Hepatic stellate cell (primary cell): ENCODE measurements at regions not wholly inside any gene's neighbourhood (a gene's known extent, or its start where the extent isn't known, plus 50 kb on each side); places are given as distances from the start of the nearest gene placed in this dataset.

ENCODE experiments used
- DNase-seq: peaks from one replicate; pipeline ENCODE4 v3.0.0; 2011; ENCODE audit warnings: low spot score

DNA sequence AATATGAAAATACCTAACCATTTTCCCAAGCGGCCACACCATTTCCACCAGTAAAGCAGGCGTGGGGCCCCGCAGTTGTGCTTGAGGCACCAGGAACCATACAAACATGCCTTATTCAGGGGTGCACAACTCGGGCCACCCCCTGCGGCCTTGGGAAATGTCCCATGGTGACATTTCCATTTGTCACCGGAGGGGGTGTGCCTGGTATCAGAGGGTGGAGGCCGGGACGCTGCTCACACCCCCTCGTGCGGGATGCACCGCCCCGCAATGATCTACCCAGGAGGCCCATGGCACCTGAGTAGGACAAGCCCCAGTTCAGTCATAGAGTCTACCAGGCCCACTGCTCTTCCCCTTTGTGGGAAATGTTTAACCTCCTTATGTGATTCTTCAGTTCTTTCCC lies 218.8 kb downstream of the TEX29 start:
- no peak for DNase-seq

DNA sequence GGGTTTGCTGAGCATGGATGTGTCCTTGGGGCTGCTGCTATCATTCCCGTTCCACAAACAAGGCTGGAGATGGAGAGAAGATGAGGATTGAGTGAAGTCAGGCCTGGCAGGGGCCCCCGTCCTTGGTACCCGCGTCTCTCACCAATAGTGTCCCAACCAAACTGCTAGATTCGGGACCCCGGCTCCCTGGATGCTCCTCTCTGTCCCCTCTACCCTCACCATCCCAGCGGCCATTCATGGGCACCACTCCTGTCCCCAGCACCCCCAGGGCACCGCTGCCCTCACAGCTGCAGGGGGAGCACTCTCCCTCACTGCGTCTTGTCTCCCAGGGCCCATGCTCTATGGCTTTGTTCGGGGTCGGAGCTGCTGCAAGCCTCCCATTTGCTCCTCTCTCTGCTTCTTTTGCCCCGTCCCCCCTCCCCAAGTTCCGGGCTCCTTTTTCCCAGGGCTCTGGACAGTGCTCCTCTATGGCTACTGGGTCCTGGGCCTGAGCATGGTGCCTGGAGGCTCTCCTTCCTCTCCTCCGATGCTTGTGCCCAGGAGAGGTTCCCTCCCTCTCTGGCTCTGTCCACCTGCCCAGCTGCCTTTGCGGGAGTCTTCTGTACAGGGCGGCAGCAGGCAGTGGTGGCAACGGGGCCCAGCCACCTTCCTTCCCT lies 219.5 kb downstream of the TEX29 start:
- DNase-seq: no peak

DNA sequence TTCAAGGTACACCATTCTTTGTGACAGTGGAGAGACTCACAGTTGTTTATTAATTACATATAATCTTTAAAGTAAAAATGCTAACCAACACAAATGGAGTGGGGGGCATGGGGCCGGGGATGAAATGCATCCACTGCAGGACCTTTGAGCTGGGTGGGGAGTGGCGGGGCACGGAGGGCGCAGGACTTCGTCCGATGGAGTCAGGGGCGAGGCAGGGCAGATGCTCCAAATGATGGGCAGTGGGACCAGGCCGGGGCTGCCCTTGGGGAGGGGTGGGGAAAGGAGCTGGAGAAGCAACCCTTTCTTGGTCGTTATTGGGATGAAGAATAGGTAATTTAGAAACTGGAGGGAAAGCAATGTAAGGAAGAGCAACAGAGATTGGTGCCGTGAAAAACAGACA lies 220.0 kb downstream of the TEX29 start:
- no peak for DNase-seq

DNA sequence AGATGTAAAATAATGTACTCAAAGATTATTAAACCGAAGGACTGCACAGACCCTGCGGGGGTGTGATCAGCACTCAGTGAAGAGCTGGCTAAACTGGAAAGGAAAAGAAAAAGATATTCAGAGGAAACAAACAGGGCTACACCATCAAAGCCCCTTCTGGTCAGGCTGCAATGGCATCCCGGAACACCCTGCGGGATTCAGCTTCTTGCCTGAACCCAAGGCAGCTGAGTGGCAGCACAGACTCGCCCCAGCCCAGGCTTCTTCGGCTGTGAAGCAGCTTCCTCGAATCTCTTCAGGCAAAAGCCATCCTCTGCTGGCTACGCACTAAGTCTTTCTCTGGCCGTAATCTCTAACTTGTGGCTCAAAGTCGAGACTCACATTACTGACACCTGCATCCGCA lies 220.9 kb downstream of the TEX29 start:
- no peak for DNase-seq

DNA sequence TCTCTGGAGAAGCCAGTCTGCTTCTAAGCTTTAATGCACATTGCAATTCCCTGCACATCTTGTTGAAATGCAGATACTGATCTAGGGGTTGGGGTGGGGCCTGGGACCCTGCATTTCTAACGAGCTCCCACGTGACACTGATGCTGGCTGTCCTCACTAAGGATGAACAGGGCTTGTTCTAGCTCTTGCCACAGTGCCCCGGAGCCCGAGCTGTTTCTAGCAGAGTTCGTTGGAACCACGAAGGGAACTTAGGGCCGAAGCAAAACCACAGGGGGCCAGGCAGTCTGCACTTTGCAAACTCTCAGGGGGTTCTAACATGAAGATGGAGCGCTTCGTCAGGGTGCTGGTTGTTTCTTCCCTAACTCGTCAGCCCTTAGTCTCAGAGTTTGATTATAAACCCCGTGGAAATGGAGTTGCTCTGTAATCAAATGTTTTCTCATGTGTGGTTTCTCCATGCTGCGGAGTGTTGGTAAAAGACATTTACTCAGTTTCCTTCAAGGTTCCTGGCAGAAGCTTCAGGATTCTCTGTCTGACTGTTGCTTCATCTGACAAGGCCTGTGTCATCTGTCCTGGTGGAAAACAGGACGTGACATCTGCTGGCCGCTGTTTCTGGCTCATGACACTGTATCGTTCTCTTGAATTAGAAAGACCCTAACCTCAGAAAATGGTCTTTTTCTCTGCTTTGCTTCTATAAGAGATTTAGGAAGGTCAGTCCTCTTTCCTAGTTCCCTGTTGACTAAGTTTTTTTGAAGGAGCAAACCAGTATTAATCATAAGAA lies 221.5 kb downstream of the TEX29 start:
- no peak for DNase-seq

DNA sequence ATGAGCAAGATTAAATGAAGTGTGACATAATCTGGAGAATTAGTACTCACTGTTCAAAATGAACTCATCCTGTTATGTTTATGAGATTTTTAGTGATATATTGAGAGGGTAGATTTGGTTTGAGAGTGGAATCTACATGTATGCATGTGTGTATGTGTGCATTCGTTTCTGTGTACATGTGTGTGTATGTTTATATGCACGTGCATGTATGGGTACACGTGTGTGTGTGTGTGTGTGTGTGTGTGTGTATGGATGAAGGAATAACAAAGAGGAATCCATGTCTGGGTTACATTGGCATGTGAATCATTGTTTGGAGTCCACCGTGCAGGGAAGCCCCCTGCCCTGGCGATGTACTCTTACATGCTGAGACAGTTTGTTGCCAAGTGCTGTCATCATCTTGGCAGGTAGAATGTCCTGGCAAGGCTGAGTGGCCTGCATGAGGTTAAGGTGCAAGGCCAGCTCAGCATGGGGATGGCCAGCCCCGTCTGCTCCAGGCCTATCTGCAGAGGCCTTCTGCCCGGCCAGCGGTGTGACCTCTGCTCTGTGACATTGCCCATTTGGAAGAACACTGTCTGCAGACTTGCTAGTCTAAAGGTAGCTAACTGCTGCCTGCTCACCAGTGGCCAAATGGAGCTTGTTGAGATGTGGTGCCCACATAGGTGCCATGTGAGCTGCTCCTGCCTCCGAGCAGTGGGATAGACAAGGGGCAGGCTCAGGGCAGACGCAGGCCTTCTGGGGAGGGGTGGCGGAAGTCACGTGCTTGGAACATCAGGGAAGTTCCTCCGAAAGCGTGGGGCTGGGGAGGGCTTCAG lies 222.3 kb downstream of the TEX29 start:
- DNase-seq: no peak

DNA sequence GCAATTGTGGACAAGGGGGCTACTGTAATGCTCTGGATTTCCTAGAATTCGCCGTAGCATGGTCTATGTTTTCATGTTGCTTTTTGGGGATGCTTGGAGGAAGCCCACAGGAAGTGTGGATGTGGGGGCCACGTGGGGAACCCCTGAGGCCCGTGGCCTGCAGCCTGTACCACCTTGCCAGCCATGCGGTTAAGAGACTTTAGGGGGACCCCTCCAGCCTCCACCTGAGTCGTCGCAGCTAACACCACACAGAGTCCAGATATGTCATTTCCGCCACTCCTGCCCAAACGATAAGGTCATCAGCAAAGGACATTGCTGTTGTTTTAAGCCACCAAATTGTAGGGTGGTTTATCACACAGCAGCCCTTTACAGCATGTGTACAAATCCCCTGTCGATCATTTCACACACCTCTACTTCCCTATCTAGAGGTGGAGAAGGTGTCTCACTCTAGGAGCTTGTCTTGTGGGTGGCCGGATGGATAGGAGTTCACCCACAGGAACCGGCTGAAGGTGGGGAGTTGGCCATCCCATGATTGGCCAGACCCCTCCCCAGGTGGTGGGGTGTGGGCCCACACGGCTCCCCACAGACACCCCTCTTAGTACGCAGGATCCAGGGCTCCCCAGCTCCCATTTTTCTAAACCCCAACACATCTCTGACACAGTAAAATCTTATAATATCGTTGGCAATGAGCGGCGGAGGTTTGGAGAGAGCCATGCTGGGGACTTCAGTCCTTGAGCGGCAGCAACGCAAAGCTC lies 226.7 kb downstream of the TEX29 start:
- DNase-seq: no peak

DNA sequence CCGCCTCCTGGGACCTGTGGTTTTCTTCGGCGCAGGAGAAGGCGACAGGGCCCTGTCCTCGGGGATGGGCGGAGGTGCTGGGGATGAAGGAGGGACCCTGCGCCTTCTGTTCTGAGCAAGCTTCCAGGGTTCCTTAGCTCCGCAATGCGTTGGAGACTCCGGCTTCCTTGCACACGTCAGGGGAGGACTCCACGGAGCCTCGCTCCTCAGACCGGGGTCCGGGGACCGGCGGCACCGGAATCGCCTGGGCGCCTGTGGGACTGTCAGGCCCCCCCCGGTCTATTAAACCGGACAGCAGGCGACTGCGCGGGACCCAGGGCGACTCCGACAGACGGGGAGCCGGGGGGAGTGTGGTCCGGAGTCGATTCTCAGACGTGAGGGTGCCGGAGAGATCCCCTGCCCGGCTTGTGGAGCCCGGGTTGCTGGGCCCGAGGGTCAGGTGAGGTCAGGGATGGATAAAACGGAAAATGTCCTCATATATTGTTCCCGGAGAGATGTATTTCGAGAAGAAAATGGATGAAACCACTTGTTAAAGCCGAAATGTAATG lies 227.4 kb downstream of the TEX29 start:
- DNase-seq: no peak

DNA sequence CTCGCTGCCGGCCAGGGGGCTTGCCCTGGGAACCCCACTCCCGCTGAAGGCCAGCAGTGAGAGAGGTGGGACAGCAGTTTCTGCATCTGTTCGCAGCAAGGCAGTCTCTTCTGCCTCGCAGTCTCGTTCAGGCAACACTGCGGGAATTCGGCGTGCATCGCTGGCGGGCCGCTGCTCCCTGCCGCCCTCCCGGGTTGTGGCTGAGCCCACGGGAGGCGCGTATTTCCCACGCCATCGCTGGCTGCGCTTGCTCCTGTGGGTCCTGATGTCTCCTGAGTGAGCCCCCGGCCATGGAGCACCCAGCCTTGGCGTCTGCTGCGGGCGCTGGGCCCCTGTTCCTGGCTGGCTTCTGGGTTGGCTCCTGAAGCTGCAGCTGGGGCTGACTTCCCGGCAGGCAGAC lies 227.9 kb downstream of the TEX29 start:
- no peak for DNase-seq

DNA sequence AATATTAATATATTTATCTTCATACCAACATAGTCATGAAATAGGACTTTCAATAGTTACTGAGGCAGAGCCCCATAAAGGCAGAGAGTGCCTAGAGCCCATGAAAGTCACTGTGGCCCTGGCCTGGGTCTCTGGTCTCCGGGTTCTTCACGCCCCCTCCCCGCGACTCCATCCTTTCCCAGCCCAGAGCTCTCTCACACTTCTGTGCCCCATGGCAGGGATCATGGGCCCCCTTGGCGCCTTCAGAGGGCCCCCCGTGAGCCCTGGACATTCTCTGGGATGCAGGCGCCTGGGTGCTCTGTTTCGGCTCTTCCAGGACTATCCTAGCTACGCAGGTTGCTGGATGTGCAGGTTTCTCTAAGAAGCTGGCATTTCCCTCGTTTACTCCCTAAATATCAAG lies 228.4 kb downstream of the TEX29 start:
- no peak for DNase-seq

DNA sequence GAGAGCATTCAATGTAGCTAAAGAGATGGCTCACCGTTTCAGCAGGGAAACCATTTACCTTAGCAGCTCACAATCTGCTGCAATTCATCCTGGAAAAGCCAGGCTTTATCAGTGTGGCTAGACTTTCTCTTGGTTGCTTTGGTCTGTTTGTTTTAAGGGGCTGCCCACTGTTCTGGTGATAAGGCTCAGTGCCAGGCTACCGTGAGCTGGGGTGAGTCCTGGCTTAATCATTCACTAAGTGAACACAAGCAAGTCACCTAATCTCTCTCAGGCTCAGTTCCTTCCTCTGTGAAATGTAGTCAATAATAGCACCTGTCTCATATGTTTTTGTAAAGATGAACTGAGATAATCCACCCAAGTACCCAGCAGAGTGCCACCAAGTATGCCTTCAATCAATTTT lies 229.0 kb downstream of the TEX29 start:
- DNase-seq: no peak

DNA sequence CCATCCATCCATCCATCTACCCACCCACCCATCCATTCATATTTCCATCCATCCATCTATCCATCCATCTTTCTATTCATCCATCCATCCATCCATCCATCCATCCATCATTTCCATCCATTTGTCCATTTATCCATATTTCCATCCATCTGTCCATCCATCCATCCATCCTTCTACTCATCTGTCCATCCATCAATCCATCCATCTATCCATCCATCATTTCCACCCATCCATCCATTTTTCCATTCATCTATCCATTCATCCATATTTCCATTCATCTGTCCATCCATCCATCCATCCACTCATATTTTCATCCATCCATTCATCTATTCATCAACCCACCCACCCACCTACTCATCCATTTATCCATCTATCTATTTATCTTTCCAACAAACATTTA lies 229.6 kb downstream of the TEX29 start:
- no peak for DNase-seq

DNA sequence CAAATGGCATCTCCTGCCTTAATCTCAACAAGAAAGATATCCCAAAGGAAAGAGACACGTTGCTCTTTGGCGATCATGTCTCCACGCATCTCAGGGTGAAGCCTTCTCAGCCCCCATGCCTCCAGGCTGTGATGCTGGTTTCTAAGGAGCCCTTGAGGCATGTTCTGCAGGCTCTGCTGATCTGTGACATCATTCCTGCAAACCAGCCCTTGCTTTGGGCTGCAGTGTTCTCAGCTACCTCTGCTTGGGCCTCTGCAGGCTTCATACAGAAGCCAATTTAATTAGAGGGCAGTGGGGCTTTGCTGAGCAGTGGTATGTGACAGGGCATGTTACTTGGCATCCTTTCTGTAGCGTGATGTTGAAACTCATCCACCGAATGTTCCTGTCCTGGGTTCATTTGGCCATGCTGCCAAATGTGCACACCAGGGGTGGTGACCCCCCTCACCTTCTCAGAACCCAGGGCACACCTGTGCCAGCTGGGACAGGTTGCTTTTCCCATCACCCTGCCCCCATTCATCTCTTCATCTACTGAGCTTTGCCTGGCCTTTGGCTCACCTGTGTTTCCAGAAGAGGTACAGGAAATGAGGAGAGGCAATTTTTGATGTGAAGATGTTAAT lies 230.9 kb downstream of the TEX29 start:
- DNase-seq: no peak

DNA sequence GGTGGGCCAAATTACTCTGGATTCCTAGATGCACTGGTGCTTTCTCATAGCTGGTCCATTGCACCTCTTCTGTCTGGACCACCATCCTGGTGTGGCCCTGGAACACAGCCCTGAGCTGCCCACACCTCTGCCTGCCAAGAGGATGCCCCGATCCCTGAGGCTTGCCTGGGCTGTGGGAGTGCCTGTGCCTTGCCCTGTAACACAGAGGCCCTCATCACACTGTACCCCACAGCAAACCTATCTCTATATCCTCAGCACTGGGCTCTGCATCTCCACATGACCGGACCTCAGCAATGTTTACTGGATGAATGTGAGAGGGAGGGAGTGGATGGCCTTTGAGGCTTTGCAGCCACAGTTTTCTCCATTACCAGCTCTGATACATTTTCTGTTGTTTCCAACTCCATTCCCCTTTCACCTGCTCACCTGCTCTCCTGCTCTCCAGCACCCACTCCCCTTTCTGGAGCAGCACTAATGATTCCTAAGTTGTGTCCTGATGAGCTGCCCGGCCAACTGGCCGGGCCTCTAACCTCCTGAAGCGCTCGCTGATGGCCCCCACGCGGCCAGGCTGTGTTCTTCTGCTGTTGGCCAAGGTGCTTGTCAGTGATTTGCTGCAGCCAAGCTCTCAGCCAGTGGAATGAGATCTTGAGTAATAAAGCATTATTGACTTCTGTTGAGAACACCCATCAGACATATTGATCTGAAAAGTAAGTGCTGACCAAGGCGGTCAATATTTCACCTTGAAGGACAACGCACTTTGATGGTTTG lies 232.6 kb downstream of the TEX29 start:
- DNase-seq: no peak

DNA sequence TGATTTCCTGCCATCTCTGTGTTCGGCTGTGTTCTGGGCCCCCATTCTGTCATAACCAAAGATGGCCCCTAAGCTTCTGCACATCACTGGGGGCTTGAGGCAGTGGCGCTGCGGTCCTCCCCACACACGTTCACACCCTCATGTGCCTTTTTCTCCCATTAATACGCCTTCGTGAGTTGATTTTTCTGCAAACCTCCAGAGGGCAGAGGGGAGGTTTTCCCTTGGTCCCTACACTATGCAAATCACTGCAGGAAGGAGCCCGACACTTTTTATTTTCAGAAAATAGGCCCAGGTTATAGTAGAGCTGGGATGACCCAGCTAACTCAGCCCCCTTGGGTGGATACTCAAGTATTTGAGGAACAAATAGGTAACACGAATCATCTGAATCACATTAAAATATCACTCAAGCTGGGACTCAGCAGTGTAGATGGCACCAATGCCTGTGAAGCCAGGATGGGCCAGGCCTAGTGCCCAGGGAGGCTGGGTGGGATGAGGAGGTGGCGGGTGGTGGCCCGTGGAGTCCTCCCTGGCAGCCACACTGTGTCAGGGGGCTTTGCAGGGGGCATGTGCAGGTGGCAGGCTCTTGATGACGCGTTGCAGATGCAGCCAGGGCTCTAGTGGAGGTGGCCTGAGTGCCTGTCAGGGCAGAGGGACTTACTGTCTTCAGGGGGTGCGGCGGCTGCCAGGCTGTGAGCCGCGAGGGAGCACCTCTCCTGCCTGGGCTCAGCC lies 234.3 kb downstream of the TEX29 start:
- DNase-seq: no peak

DNA sequence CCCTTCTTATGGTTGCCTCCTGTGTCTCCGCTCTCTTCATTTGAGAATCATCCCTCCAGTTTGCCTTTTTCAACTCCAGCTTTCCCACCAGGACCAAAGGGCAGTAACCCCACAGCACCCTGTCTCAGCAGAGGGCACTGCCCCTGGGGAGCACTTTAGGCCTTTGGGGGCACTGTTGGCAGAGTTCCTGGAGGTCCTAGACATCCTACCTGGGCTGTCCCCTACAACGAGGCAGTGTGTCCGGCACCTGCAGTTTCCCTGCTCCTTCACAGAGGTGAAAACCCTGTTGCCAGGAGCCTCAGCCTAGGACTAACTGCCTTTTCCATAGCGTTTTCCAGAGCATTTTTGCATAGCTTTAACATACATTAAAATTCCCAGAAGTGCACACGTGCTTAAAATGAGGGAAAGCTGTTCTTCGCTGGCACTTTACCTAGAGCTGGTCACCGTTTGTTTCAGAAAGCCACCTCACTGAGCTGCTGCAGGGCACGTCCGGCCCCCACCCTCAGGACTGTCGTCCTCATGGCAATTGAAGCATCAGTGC lies 234.9 kb downstream of the TEX29 start:
- no peak for DNase-seq

DNA sequence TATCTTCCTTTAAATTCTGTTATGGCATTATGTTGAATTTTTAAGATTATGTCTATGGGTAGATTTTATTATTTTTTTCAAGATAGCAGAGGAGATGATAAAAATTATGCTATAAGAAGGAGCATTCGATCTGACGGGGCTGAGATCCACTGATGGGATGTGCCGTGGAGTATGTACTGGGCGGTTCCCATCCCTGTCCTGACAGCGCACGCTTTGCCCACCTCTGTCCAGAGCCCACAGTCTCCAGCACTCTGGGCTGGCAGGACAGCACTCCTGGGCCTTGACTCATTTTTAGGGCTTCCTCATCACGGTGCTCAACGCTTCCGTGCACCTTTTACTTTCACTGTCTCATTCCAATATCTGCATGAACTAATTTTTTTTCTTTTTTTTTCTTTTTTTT lies 235.5 kb downstream of the TEX29 start:
- no peak for DNase-seq

DNA sequence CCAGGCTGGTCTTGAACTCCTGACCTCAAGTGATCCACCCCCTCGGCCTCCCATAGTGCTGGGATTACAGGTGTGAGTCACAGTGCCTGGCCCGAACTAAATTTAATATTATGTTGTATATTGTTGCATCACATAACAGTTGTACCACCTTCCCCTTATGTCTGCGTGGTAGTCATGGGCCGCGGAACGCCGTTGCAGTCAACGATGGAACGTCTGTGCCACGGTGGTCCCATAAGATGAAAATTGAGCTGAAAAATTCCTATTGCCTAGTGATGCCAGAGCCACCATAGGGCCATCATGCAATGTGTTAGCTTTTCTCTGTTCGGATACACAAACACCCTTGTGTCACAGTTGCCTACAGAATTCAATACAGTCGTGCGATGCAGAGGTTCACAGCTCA lies 236.1 kb downstream of the TEX29 start:
- DNase-seq: no peak

DNA sequence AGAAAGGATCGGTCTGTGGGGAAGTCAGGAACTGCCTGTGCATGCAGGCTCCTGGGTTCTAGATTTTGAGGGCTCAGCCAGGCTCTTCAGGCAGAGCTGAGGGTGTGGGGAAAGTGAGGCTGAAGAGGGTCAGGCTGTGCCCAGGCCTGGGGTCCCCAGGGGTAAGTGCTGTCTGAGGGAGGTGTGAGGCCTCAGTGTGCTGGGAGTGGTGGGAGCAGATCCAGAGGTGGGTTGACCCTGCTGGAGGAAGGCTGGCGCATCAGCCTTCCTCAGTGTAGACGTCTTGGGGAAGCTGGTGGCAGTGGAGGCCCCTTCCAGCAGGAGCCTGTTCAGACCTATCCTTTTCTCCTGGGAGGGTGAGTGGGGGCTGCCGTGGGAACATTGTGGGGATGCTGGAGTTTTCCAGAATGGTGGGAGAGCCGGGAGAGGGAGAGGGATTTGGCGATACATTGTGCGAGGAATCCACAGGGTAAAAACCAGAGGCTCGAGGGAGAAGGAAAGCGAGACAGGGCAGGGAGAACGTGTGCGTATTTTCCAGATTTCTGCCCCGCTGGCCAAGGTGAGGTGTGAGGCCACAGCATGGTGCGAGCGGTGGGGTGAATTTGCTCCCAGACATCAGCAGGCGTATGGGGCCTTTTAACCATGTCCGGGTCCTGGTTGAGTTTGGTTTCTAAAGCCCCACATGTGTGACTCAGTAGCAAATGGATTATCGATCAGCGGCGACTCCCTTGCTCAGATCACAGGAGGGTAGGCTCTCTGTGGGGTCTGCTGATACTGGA lies 237.7 kb downstream of the TEX29 start:
- DNase-seq: no peak
